IMR-90 (cell line): ENCODE measurements at regions not wholly inside any gene's neighbourhood (a gene's known extent, or its start where the extent isn't known, plus 50 kb on each side); places are given as distances from the start of the nearest gene placed in this dataset.

Experiments used
- BHLHE40 ChIP-seq: fragments of 150-350 bp; IDR thresholded peaks from 2 replicates; pipeline ENCODE4 v1.6.1; 2016; ENCODE audit warnings: mild to moderate bottlenecking, low read depth, low read length
- CHD1 ChIP-seq: IDR thresholded peaks from 2 replicates; pipeline ENCODE4 v1.6.1; 2012; ENCODE audit warnings: low read depth, low read length, improper control_type of control experiment
- CTCF ChIP-seq: conservative IDR thresholded peaks from 2 replicates; pipeline ENCODE4 v1.5.1; 2012; ENCODE audit warnings: mild to moderate bottlenecking, low read depth, low read length, improper control_type of control experiment
- ELK1 ChIP-seq: fragments of 150-350 bp; IDR thresholded peaks from 2 replicates; pipeline ENCODE4 v1.6.1; 2016; ENCODE audit warnings: low read depth, mild to moderate bottlenecking, low read length, moderate library complexity, borderline replicate concordance
- MAFK ChIP-seq: IDR thresholded peaks from 2 replicates; pipeline ENCODE4 v1.6.1; 2012; ENCODE audit warnings: low read depth, low read length, improper control_type of control experiment
- MAZ ChIP-seq: IDR thresholded peaks from 2 replicates; pipeline ENCODE4 v1.6.1; 2012; ENCODE audit warnings: low read depth, mild to moderate bottlenecking, low read length, improper control_type of control experiment, moderate library complexity, borderline replicate concordance
- MXI1 ChIP-seq: IDR thresholded peaks from 2 replicates; pipeline ENCODE4 v1.6.1; 2012; ENCODE audit warnings: low read depth, mild to moderate bottlenecking, low read length, moderate library complexity, borderline replicate concordance
- NFE2L2 ChIP-seq: fragments of 150-350 bp; IDR thresholded peaks from 2 replicates; pipeline ENCODE4 v1.6.1; 2016; ENCODE audit warnings: low read depth, mild to moderate bottlenecking, low read length
- POLR2A ChIP-seq: IDR thresholded peaks from 2 replicates; pipeline ENCODE4 v1.6.1; 2012; ENCODE audit warnings: mild to moderate bottlenecking, low read depth, low read length
- RAD21 ChIP-seq: IDR thresholded peaks from 2 replicates; pipeline ENCODE4 v1.6.1; 2012; ENCODE audit warnings: low read length, improper control_type of control experiment
- RFX5 ChIP-seq: IDR thresholded peaks from 2 replicates; pipeline ENCODE4 v1.8.0; 2012; ENCODE audit warnings: low read depth, mild to moderate bottlenecking, low read length, moderate library complexity
- SMC3 ChIP-seq: fragments of 150-350 bp; IDR thresholded peaks from 2 replicates; pipeline ENCODE4 v1.6.1; 2016; ENCODE audit warnings: low read depth, mild to moderate bottlenecking, antibody characterized with exemption, low read length, moderate library complexity
- USF2 ChIP-seq: fragments of 150-350 bp; IDR thresholded peaks from 2 replicates; pipeline ENCODE4 v1.6.1; 2017; ENCODE audit warnings: mild to moderate bottlenecking, antibody characterized with exemption, low read length, low read depth

GRCh38 chr2:8215159-8215863 lies 466.5 kb upstream of the ID2 start:
- no peak for TF ChIP-seq SMC3
- no peak for TF ChIP-seq CTCF
- no peak for TF ChIP-seq MAFK
- TF ChIP-seq NFE2L2 = no peak
- TF ChIP-seq BHLHE40 = no peak
- no peak for TF ChIP-seq POLR2A
- no peak for TF ChIP-seq CHD1
- TF ChIP-seq MAZ = no peak
- TF ChIP-seq RAD21 = no peak
- TF ChIP-seq USF2 = no peak
- TF ChIP-seq MXI1 = no peak
- no peak for TF ChIP-seq ELK1
- no peak for TF ChIP-seq RFX5
